DOHH2 (cell line): ENCODE measurements at regions not wholly inside any gene's neighbourhood (a gene's known extent, or its start where the extent isn't known, plus 50 kb on each side); places are given as distances from the start of the nearest gene placed in this dataset.
"Not testable (repeated sequence)": the region's sequence is repeated elsewhere in the genome, so short reads cannot be mapped to it uniquely, and the experiment has no call there.

ENCODE experiments used
- H3F3A ChIP-seq: fragments of 200-600 bp; sonication (generic), shearing (Covaris generic); 2 replicates; pipeline ENCODE4 v1.6.0; 2016; ENCODE audit warnings: antibody characterized with exemption, mild to moderate bottlenecking; ENCODE audit not compliant: control insufficient read depth, insufficient read depth
- H3K27ac ChIP-seq: fragments of 200-600 bp; sonication (generic); 2 replicates; pipeline ENCODE4 v1.5.1; 2014; ENCODE audit warnings: low read depth, mild to moderate bottlenecking, low read length, moderate library complexity
- H3K27me3 ChIP-seq: fragments of 200-600 bp; sonication (generic); 2 replicates; pipeline ENCODE4 v1.6.1; 2014; ENCODE audit warnings: mild to moderate bottlenecking, low read length, mixed read lengths; ENCODE audit not compliant: control insufficient read depth
- H3K36me3 ChIP-seq: fragments of 200-600 bp; sonication (generic); 2 replicates; pipeline ENCODE4 v1.6.1; 2014; ENCODE audit warnings: mild to moderate bottlenecking, low read length, moderate library complexity, mixed read lengths; ENCODE audit not compliant: control insufficient read depth
- H3K4me1 ChIP-seq: fragments of 200-600 bp; sonication (generic); 2 replicates; pipeline ENCODE4 v1.6.1; 2014; ENCODE audit warnings: mild to moderate bottlenecking, low read length, mixed read lengths; ENCODE audit not compliant: control insufficient read depth
- H3K4me2 ChIP-seq: fragments of 200-600 bp; sonication (generic); 2 replicates; pipeline ENCODE4 v1.6.0; 2014; ENCODE audit warnings: mild to moderate bottlenecking, low read length, moderate library complexity
- H3K4me3 ChIP-seq: fragments of 200-600 bp; sonication (generic); 2 replicates; pipeline ENCODE4 v1.5.1; 2014; ENCODE audit warnings: mild to moderate bottlenecking, low read length, mixed read lengths
- H3K79me2 ChIP-seq: fragments of 200-600 bp; sonication (generic); 2 replicates; pipeline ENCODE4 v1.6.1; 2014; ENCODE audit warnings: mild to moderate bottlenecking, low read length, mixed read lengths; ENCODE audit not compliant: control insufficient read depth
- H3K9me2 ChIP-seq: fragments of 200-600 bp; sonication (generic); replicated peaks from 2 replicates; pipeline ENCODE4 v1.6.1; 2014; ENCODE audit warnings: mild to moderate bottlenecking, low read length, mixed read lengths; ENCODE audit not compliant: control insufficient read depth
- H3K9me3 ChIP-seq: fragments of 200-600 bp; sonication (generic); 2 replicates; pipeline ENCODE4 v1.6.1; 2014; ENCODE audit warnings: antibody characterized with exemption, low read length, mixed read lengths; ENCODE audit not compliant: control insufficient read depth, insufficient read depth
- H4K20me1 ChIP-seq: fragments of 200-600 bp; sonication (generic); 2 replicates; pipeline ENCODE4 v1.6.0; 2014; ENCODE audit warnings: low read depth, mild to moderate bottlenecking, antibody characterized with exemption, low read length, moderate library complexity; ENCODE audit not compliant: control insufficient read depth, insufficient read depth
- EZH2phosphoT487 ChIP-seq: fragments of 200-600 bp; sonication (generic); IDR thresholded peaks from 2 replicates; pipeline ENCODE4 v1.6.1; 2017; ENCODE audit warnings: borderline replicate concordance, mild to moderate bottlenecking, antibody characterized with exemption, low read length, moderate library complexity, mixed read lengths
- TF ChIP-seq, protein P1 (sequence below): fragments of 200-600 bp; sonication (generic); IDR thresholded peaks from one replicate; pipeline ENCODE4 v1.5.1; 2014; ENCODE audit warnings: antibody characterized with exemption, mild to moderate bottlenecking, low read depth, low read length; ENCODE audit not compliant: poor library complexity, severe bottlenecking

DNA sequence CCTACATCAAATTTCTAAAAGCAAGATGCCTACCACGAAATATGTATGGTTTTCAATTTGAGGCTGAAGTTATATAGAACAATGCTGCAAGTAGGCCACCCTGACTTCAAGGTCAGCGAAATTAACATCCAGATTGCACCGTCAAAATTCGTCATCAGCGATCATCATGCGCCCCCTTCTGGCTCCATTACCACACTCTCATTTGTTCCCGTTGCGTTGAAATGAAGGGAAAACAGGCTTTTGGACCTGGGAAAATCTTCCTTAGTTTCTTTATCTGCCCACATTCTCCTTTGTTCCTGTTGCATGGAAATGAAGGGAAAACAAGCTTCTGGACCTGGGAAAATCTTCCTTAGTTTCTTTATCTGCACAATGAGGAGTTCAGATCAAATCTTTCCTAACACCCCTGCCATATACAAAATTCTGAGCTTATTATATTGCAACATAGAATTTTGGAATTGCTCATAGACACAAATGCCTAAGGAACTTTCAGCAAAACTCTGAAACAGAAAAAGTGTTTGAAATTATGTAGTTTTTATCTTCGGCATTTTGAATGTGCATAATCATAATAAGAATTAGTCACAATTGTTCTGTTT is 98.2 kb upstream of the PRKCQ start:
- peaks cover 16% of the 10 kb centered on the region; the same call in 1 of the 2 replicates for H3K27me3 ChIP-seq
- no peaks in the 10 kb centered on the region for H3K9me2 ChIP-seq
- no peaks in the 10 kb centered on the region for H3F3A ChIP-seq
- no peaks in the 10 kb centered on the region for H3K36me3 ChIP-seq
- H3K79me2 ChIP-seq, result no peaks in the 10 kb centered on the region
- H3K4me3 ChIP-seq, result no peak overlapping the region
- H3K4me2 ChIP-seq, result no peak overlapping the region
- no peak overlapping the region for H3K27ac ChIP-seq
- H3K9me3 ChIP-seq, result no peaks in the 10 kb centered on the region
- H3K4me1 ChIP-seq, result peaks cover 9% of the 10 kb centered on the region
- no peaks in the 10 kb centered on the region for H4K20me1 ChIP-seq
- no peak for TF ChIP-seq EZH2phosphoT487
- TF ChIP-seq, protein P1, sequence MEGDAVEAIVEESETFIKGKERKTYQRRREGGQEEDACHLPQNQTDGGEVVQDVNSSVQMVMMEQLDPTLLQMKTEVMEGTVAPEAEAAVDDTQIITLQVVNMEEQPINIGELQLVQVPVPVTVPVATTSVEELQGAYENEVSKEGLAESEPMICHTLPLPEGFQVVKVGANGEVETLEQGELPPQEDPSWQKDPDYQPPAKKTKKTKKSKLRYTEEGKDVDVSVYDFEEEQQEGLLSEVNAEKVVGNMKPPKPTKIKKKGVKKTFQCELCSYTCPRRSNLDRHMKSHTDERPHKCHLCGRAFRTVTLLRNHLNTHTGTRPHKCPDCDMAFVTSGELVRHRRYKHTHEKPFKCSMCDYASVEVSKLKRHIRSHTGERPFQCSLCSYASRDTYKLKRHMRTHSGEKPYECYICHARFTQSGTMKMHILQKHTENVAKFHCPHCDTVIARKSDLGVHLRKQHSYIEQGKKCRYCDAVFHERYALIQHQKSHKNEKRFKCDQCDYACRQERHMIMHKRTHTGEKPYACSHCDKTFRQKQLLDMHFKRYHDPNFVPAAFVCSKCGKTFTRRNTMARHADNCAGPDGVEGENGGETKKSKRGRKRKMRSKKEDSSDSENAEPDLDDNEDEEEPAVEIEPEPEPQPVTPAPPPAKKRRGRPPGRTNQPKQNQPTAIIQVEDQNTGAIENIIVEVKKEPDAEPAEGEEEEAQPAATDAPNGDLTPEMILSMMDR, result peak; percentile 95

DNA sequence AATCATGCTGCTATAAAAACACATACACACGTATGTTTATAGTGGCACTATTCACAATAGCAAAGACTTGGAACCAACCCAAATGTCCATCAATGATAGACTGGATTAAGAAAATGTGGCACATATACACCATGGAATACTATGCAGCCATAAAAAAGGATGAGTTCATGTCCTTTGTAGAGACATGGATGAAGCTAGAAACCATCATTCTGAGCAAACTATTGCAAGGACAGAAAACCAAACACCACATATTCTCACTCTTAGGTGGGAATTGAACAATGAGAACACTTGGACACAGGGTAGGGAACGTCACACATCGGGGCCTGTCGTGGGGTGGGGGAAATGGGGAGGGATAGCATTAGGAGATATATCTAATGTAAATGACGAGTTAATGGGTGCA is 97.1 kb upstream of the PRKCQ start:
- H3K9me3 ChIP-seq, H3K4me2 ChIP-seq, H3K27ac ChIP-seq, H3K79me2 ChIP-seq, H4K20me1 ChIP-seq, H3K36me3 ChIP-seq, H3K9me2 ChIP-seq, H3K4me3 ChIP-seq, H3F3A ChIP-seq, H3K4me1 ChIP-seq: not testable (repeated sequence)
- peaks cover 16% of the 10 kb centered on the region; the same call in 1 of the 2 replicates for H3K27me3 ChIP-seq

DNA sequence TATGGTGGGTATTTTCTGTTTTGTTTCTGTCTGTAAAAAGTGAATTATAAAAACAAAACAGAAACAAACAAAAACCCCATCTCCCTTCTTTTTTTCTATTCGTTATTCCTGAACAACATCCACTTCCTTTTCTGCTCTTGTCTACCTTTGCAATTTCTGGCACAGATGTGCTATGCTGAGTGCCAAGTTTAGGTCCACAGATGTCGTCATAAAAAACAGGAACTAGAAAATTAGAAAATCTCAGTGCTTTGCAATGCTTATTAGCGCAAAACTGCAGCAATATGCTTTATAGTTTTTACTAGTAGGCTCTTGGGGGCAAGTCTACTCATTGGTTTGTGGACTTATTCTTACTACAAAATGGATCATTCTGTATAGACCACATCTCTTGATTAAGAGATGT is 94.2 kb upstream of the PRKCQ start:
- H3K9me2 ChIP-seq, result no peaks in the 10 kb centered on the region
- no peaks in the 10 kb centered on the region for H3K9me3 ChIP-seq
- peaks cover 9% of the 10 kb centered on the region for H3K4me1 ChIP-seq
- H3K79me2 ChIP-seq, result no peaks in the 10 kb centered on the region
- no peaks in the 10 kb centered on the region for H3F3A ChIP-seq
- TF ChIP-seq EZH2phosphoT487, result no peak
- TF ChIP-seq, protein P1, result no peak
- no peak overlapping the region for H3K27ac ChIP-seq
- H3K36me3 ChIP-seq, result no peaks in the 10 kb centered on the region
- H3K4me2 ChIP-seq, result no peak overlapping the region
- H3K4me3 ChIP-seq, result no peak overlapping the region
- peaks cover 15% of the 10 kb centered on the region; the same call in 1 of the 2 replicates for H3K27me3 ChIP-seq
- H4K20me1 ChIP-seq, result no peaks in the 10 kb centered on the region

DNA sequence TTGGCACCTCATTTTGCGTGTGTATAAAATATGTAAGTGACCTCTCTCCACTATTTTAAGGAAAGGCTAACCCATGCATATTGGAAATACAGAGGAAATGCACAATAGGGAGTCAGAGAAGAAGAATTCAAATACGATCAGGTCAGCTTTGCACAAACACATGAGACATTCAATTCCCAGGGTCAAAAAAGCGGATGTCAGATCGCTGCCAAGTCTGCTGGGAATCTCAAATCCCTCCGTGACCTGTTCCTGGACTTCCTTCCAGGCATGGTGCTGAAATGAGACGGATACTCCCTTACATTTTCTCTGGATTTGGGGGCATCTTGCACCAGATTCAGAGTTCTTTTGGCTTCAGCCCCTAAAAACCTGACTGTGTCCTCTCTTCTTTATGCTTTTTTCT is 91.9 kb upstream of the PRKCQ start:
- H3F3A ChIP-seq, result no peaks in the 10 kb centered on the region
- no peak for TF ChIP-seq EZH2phosphoT487
- TF ChIP-seq, protein P1, result no peak

More for the DNA sequence above, 91.9 kb upstream of the PRKCQ start:
- no peaks in the 10 kb centered on the region for H3K36me3 ChIP-seq
- H3K4me1 ChIP-seq, result peaks cover 9% of the 10 kb centered on the region
- no peak overlapping the region for H3K4me2 ChIP-seq
- no peak overlapping the region for H3K27ac ChIP-seq
- peaks cover 12% of the 10 kb centered on the region; the same call in 1 of the 2 replicates for H3K27me3 ChIP-seq
- H3K79me2 ChIP-seq, result no peaks in the 10 kb centered on the region
- H3K9me2 ChIP-seq, result no peaks in the 10 kb centered on the region
- no peak overlapping the region for H3K4me3 ChIP-seq
- H3K9me3 ChIP-seq, result no peaks in the 10 kb centered on the region
- no peaks in the 10 kb centered on the region for H4K20me1 ChIP-seq
